Stimulated activated CD8-positive, alpha-beta memory T cell treated with anti-CD3 and anti-CD28 coated beads, Interleukin-7, amount 100 ng/mL, for 1 hour (primary cell): ENCODE measurements at regions not wholly inside any gene's neighbourhood (a gene's known extent, or its start where the extent isn't known, plus 50 kb on each side); places are given as distances from the start of the nearest gene placed in this dataset.

Experiments used
- DNase-seq, 2 donors: peaks; one replicate each; pipeline ENCODE4 v3.0.0-alpha.2; 2020; ENCODE audit warnings: low read depth in 2 of 2

GRCh38 chr12:92466391-92467305, 236.1 kb upstream of the PLEKHG7 start:
- no peak for DNase-seq

GRCh38 chr12:92465786-92466295, 236.9 kb upstream of the PLEKHG7 start:
- no peak for DNase-seq

GRCh38 chr12:92464911-92465310, 237.9 kb upstream of the PLEKHG7 start:
- no peak for DNase-seq

GRCh38 chr12:92463171-92463570, 239.6 kb upstream of the PLEKHG7 start:
- DNase-seq: no peak

GRCh38 chr12:92462527-92462926, 240.3 kb upstream of the PLEKHG7 start:
- no peak for DNase-seq

GRCh38 chr12:92462049-92462448, 240.7 kb upstream of the PLEKHG7 start:
- no peak for DNase-seq

GRCh38 chr12:92459850-92460249, 242.9 kb upstream of the PLEKHG7 start:
- DNase-seq: no peak

- DNase-seq: no peak
These were observed 243.8 kb upstream of the PLEKHG7 start for GRCh38 chr12:92458996-92459395.

GRCh38 chr12:92457458-92458180, 245.2 kb upstream of the PLEKHG7 start:
- DNase-seq: no peak

- DNase-seq: no peak
These were observed 250.0 kb upstream of the PLEKHG7 start for GRCh38 chr12:92452763-92453162.

- DNase-seq: no peak
These were observed 256.7 kb upstream of the PLEKHG7 start for GRCh38 chr12:92446083-92446460.

GRCh38 chr12:92445253-92446082, 257.3 kb upstream of the PLEKHG7 start:
- DNase-seq: no peak

GRCh38 chr12:92444763-92445162, 258.0 kb upstream of the PLEKHG7 start:
- no peak for DNase-seq

- DNase-seq: no peak
These were observed 260.0 kb upstream of the PLEKHG7 start for GRCh38 chr12:92442782-92443181.

- DNase-seq: no peak
These were observed 262.7 kb upstream of the PLEKHG7 start for GRCh38 chr12:92440072-92440471.

- DNase-seq: no peak
These were observed 263.4 kb upstream of the PLEKHG7 start for GRCh38 chr12:92439420-92439805.

GRCh38 chr12:92438641-92439419, 264.0 kb upstream of the PLEKHG7 start:
- no peak for DNase-seq

- no peak for DNase-seq
These were observed 265.3 kb upstream of the PLEKHG7 start for GRCh38 chr12:92437452-92437851.

- no peak for DNase-seq
These were observed 265.9 kb upstream of the PLEKHG7 start for GRCh38 chr12:92436856-92437255.

GRCh38 chr12:92434607-92435025, 268.2 kb upstream of the PLEKHG7 start:
- no peak for DNase-seq
